Transverse colon (tissue), 4 donors: ENCODE measurements at regions not wholly inside any gene's neighbourhood (a gene's known extent, or its start where the extent isn't known, plus 50 kb on each side); places are given as distances from the start of the nearest gene placed in this dataset.
"Not testable (repeated sequence)": the region's sequence is repeated elsewhere in the genome, so short reads cannot be mapped to it uniquely, and the experiment has no call there.

ENCODE experiments used
- DNase-seq: peaks from one replicate; pipeline ENCODE4 v3.0.0-alpha.2; 2019
- H3K27ac ChIP-seq, 4 donors: fragments of 200-600 bp; sonication (generic); 2 replicates each; pipeline ENCODE4 v1.5.1; 2016 to 2018; ENCODE audit warnings: inconsistent platforms in 4 of 4
- H3K27me3 ChIP-seq: fragments of 200-600 bp; sonication (generic); 2 replicates; pipeline ENCODE4 v1.5.1; 2017; ENCODE audit warnings: inconsistent platforms
- H3K36me3 ChIP-seq, 4 donors: fragments of 200-600 bp; sonication (generic); 2 replicates each; pipeline ENCODE4 v1.5.1; 2017 to 2019; ENCODE audit warnings: inconsistent platforms in 4 of 4
- H3K4me1 ChIP-seq, 4 donors: fragments of 200-600 bp; sonication (generic); 2 replicates each; pipeline ENCODE4 v1.5.1; 2017 to 2020; ENCODE audit warnings: inconsistent platforms in 4 of 4
- H3K4me3 ChIP-seq, 4 donors: fragments of 200-600 bp; sonication (generic); 1 replicate in 1 of 4; 2 replicates in 3 of 4; pipeline versions ENCODE4 v1.5.1 to v1.6.1; 2017 to 2019; ENCODE audit warnings: inconsistent platforms in 4 of 4
- H3K9me3 ChIP-seq, 2 donors: fragments of 200-600 bp; sonication (generic); 2 replicates each; pipeline ENCODE4 v1.5.1; 2017 to 2019; ENCODE audit warnings: inconsistent platforms in 2 of 2
- EP300 ChIP-seq: sonication (generic); formaldehyde crosslinking; IDR thresholded peaks from one replicate; pipeline ENCODE4 v1.6.1; 2017; ENCODE audit warnings: antibody characterized with exemption, low read depth
- POLR2A ChIP-seq: fragments of 450-650 bp; IDR thresholded peaks from one replicate; pipeline ENCODE4 v1.6.1; 2016; ENCODE audit warnings: antibody characterized with exemption, mild to moderate bottlenecking, moderate library complexity
- POLR2AphosphoS5 ChIP-seq, 3 donors: sonication (generic); formaldehyde crosslinking; IDR thresholded peaks; one replicate each; pipeline ENCODE4 v1.6.1; 2016; ENCODE audit warnings: antibody characterized with exemption in 3 of 3
- WGBS, 2 donors: methylation state at CpG; one replicate each; pipeline ENCODE4 v1.1.5; 2018; ENCODE audit warnings: low coverage in 1 of 2; 5-methylcytosine and 5-hydroxymethylcytosine counted together
- in situ Hi-C, 4 donors: fragments of 200-750 bp; cut with MboI; loops; one replicate each; pipeline versions ENCODE4 v1.15.0 to v1.15.1; 2017; ENCODE audit warnings: low sequenced_read_pairs in 3 of 4, low pct_ligation_motif_present in 1 of 4, low pct_unique_long_range_greater_than_20kb in 1 of 4
- intact Hi-C: fragments of 100-400 bp; cut with DNase I; formaldehyde crosslinking; loops from one replicate; pipeline ENCODE4 v1.15.1; 2023; ENCODE audit warnings: low total_unique reads
- TF ChIP-seq, protein P1 (sequence below), 5 experiments: fragments of 200-600 bp in 3 of 5; fragments of 450-650 bp in 2 of 5; sonication (generic) in 3 of 5; IDR thresholded peaks; 1 replicate in 2 of 5; 2 replicates in 3 of 5; pipeline ENCODE4 v1.5.1; 2016 to 2017; ENCODE audit warnings: antibody characterized with exemption in 5 of 5, inconsistent platforms in 3 of 5, mild to moderate bottlenecking in 2 of 5, moderate library complexity in 1 of 5

DNA sequence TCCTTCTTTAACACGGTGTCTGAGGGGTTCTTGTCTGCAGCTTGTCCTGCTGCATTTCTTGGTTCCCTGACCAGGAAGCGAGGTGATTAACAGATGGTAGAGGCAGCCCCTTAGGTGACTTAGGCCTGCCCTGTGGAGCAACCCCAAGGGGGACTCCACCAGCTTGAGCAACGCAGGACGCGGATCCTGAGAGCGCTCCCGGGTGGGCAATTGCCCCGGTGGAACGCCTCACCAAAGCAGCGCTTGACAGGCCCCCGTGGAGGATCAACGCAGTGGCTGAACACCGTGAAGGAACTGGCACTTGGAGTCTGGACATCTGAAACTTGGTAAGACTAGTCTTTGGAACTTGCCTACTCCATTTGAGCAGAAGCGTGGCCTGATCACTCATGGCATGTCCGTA lies 272.9 kb upstream of the ATXN7L3B start:
- H3K36me3 ChIP-seq, result no peaks in the 10 kb centered on the region
- no peak for DNase-seq
- WGBS, 2 donors, result 80 to 90% methylated on average over 5 to 15 of the region's 15 CpGs
- intact Hi-C loops, result no loop called here
- H3K9me3 ChIP-seq, result no peaks in the 10 kb centered on the region
- no peaks in the 10 kb centered on the region for H3K27me3 ChIP-seq
- no peak overlapping the region for H3K4me3 ChIP-seq
- H3K4me1 ChIP-seq, result no peaks in the 10 kb centered on the region
- TF ChIP-seq EP300 (no peak), POLR2AphosphoS5 (IDR thresholded peaks at IDR 0.05) (no peak), POLR2A (no peak)
- TF ChIP-seq, protein P1, sequence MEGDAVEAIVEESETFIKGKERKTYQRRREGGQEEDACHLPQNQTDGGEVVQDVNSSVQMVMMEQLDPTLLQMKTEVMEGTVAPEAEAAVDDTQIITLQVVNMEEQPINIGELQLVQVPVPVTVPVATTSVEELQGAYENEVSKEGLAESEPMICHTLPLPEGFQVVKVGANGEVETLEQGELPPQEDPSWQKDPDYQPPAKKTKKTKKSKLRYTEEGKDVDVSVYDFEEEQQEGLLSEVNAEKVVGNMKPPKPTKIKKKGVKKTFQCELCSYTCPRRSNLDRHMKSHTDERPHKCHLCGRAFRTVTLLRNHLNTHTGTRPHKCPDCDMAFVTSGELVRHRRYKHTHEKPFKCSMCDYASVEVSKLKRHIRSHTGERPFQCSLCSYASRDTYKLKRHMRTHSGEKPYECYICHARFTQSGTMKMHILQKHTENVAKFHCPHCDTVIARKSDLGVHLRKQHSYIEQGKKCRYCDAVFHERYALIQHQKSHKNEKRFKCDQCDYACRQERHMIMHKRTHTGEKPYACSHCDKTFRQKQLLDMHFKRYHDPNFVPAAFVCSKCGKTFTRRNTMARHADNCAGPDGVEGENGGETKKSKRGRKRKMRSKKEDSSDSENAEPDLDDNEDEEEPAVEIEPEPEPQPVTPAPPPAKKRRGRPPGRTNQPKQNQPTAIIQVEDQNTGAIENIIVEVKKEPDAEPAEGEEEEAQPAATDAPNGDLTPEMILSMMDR (IDR thresholded peaks at IDR 0.05), result no peak
- no peak overlapping the region for H3K27ac ChIP-seq
- in situ Hi-C loops, result no loop called here

DNA sequence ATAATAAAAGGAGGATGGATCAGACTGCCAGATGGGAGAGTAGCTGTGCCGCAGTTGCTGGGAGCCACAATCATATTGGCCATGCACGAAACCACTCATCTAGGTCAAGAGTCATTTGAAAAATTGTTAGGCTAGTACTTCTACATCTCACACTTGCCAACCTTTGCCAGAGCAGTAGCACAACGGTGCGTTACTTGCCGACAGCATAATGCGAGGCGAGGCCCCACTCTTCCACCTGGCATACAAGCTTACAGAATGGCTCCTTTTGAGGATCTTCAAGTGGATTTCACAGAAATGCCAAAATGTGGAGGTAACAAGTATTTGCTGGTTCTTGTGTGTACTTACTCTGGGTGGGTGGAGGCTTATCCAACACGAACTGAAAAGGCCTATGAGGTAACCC lies 268.3 kb upstream of the ATXN7L3B start:
- in situ Hi-C loops, H3K4me1 ChIP-seq, H3K9me3 ChIP-seq, DNase-seq, H3K27me3 ChIP-seq, intact Hi-C loops, H3K27ac ChIP-seq, H3K36me3 ChIP-seq, H3K4me3 ChIP-seq: not testable (repeated sequence)
- WGBS, 2 donors, result 87 to 100% methylated on average over 2 to 8 of the region's 8 CpGs

- no peaks in the 10 kb centered on the region for H3K9me3 ChIP-seq
- DNase-seq, result no peak
- H3K27ac ChIP-seq, result no peak overlapping the region
- in situ Hi-C loops, result no loop called here
- H3K4me1 ChIP-seq, result no peaks in the 10 kb centered on the region
- intact Hi-C loops, result loop anchor here (5.0 kb wide), 1 partner anchor 848 kb away; no protein-coding TSS in a partner anchor
- H3K36me3 ChIP-seq, result no peaks in the 10 kb centered on the region
- WGBS, 2 donors, result 90 to 93% methylated on average over 4 to 5 of the region's 5 CpGs
- no peak overlapping the region for H3K4me3 ChIP-seq
- H3K27me3 ChIP-seq, result no peaks in the 10 kb centered on the region
- TF ChIP-seq POLR2AphosphoS5 (IDR thresholded peaks at IDR 0.05), result no peak
- TF ChIP-seq, protein P1 (IDR thresholded peaks at IDR 0.05), result no peak
These were observed 257.4 kb upstream of the ATXN7L3B start for GRCh38 chr12:74280156-74280655.

- H3K4me1 ChIP-seq, H3K4me3 ChIP-seq, DNase-seq, in situ Hi-C loops, H3K36me3 ChIP-seq, H3K27me3 ChIP-seq, H3K9me3 ChIP-seq, H3K27ac ChIP-seq: not testable (repeated sequence)
- 89 to 95% methylated on average over 2 of the region's 2 CpGs for WGBS, 2 donors
- intact Hi-C loops, result loop anchor here (5.0 kb wide), 1 partner anchor 849 kb away; no protein-coding TSS in a partner anchor
These were observed 256.0 kb upstream of the ATXN7L3B start for GRCh38 chr12:74281401-74282180.

DNA sequence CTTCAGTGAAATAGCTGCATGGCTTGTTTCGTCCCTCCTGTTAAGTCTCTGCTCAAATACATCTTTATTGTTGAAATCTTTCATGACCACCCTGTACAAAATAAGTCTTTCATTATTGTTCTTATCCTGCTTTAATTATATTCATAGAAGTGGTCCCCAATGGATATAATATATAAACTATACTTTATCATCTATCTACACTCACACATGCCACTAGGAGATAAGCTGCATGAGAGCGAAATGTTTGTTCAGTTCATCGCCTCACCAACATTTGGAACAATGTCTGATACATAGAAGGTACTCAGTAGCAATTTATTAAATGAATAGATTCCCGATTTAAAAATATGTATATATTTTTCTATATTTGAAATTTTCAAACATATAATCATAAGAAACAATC lies 254.0 kb upstream of the ATXN7L3B start:
- Histone ChIP-seq H3K9me3 (no peaks in the 10 kb centered on the region), H3K27me3 (no peaks in the 10 kb centered on the region), H3K27ac (no peak overlapping the region), H3K36me3 (no peaks in the 10 kb centered on the region), H3K4me3 (no peak overlapping the region), H3K4me1 (no peaks in the 10 kb centered on the region)
- 63 to 73% methylated on average over 4 of the region's 4 CpGs for WGBS, 2 donors
- intact Hi-C loops (loop anchor here (5.0 kb wide), 1 partner anchor 851 kb away; no protein-coding TSS in a partner anchor), in situ Hi-C loops (no loop called here)
- DNase-seq, result no peak
- TF ChIP-seq POLR2A (no peak), POLR2AphosphoS5 (IDR thresholded peaks at IDR 0.05) (no peak), EP300 (no peak)
- TF ChIP-seq, protein P1 (IDR thresholded peaks at IDR 0.05), result no peak
